Sigmoid colon (tissue), 6 donors: ENCODE measurements at regions not wholly inside any gene's neighbourhood (a gene's known extent, or its start where the extent isn't known, plus 50 kb on each side); places are given as distances from the start of the nearest gene placed in this dataset.
A peak's percentile ranks its signal among the peaks of the same experiment; 100 is the strongest.

Experiments
- DNase-seq: peaks from one replicate; pipeline ENCODE4 v3.0.0-alpha.2; 2019
- H3K27ac ChIP-seq, 4 donors: fragments of 200-600 bp; sonication (generic); one replicate each; pipeline ENCODE4 v1.5.1; 2016 to 2019; ENCODE audit warnings: mild to moderate bottlenecking in 1 of 4
- H3K27me3 ChIP-seq, 3 donors: fragments of 200-600 bp; sonication (generic); one replicate each; pipeline ENCODE4 v1.5.1; 2019; ENCODE audit warnings: mild to moderate bottlenecking in 1 of 3
- H3K36me3 ChIP-seq, 4 donors: fragments of 200-600 bp; sonication (generic); one replicate each; pipeline ENCODE4 v1.5.1; 2016 to 2019
- H3K4me1 ChIP-seq, 4 donors: fragments of 200-600 bp; sonication (generic); one replicate each; pipeline ENCODE4 v1.5.1; 2017 to 2019
- H3K4me3 ChIP-seq, 4 donors: fragments of 200-600 bp; sonication (generic); one replicate each; pipeline ENCODE4 v1.5.1; 2017 to 2019; ENCODE audit warnings: mild to moderate bottlenecking in 2 of 4, moderate library complexity in 1 of 4
- H3K9me3 ChIP-seq, 4 donors: fragments of 200-600 bp in 3 of 4; sonication (generic) in 3 of 4; one replicate each; pipeline versions ENCODE4 v1.5.1 to v1.6.1; 2013 to 2019
- CTCF ChIP-seq, 4 experiments: fragments of 450-650 bp in 3 of 4; fragments of 200-600 bp in 1 of 4; IDR thresholded peaks; one replicate each; pipeline ENCODE4 v1.5.1; 2016 to 2019; ENCODE audit warnings: antibody characterized with exemption in 4 of 4, mild to moderate bottlenecking in 3 of 4, moderate library complexity in 2 of 4
- EP300 ChIP-seq, 4 donors: sonication (generic); formaldehyde crosslinking; IDR thresholded peaks; one replicate each; pipeline ENCODE4 v1.6.1; 2017; ENCODE audit warnings: antibody characterized with exemption in 4 of 4
- POLR2A ChIP-seq, 2 donors: fragments of 450-650 bp; IDR thresholded peaks; one replicate each; pipeline ENCODE4 v1.6.1; 2016; ENCODE audit warnings: antibody characterized with exemption in 2 of 2, mild to moderate bottlenecking in 2 of 2, moderate library complexity in 2 of 2
- POLR2AphosphoS5 ChIP-seq, 4 donors: sonication (generic); formaldehyde crosslinking; IDR thresholded peaks; one replicate each; pipeline ENCODE4 v1.6.1; 2017; ENCODE audit warnings: antibody characterized with exemption in 4 of 4
- WGBS, 2 donors: extraction: QIAGEN DNeasy Blood & Tissue Kit; methylation state at CpG; one replicate each; pipeline ENCODE4 v1.1.7; 2013; 5-methylcytosine and 5-hydroxymethylcytosine counted together
- intact Hi-C: fragments of 100-400 bp; cut with DNase I; formaldehyde crosslinking; loops from one replicate; pipeline ENCODE4 v1.15.1; 2023
- donor health status: healthy with polysubstance abuse.
- donor health status: healthy.

- H3K27ac ChIP-seq: no peak overlapping the region
- H3K9me3 ChIP-seq: no peaks in the 10 kb centered on the region
- no peak overlapping the region for H3K4me3 ChIP-seq
- H3K27me3 ChIP-seq: no peaks in the 10 kb centered on the region
- H3K4me1 ChIP-seq: no peaks in the 10 kb centered on the region
- no peak for DNase-seq
- no peaks in the 10 kb centered on the region for H3K36me3 ChIP-seq
- intact Hi-C loops: loop anchor here (5.0 kb wide), 1 partner anchor 834 kb away; no protein-coding TSS in a partner anchor
- TF ChIP-seq POLR2A (IDR thresholded peaks at IDR 0.05) (no peak), CTCF (IDR thresholded peaks at IDR 0.05) (peak in 3 of 4 experiments; percentile 9 to 37 (median 21))
- WGBS, 2 donors: 51 to 64% methylated on average over 8 of the region's 8 CpGs
Observed at GRCh38 chrX:102067966-102068723, 57.3 kb upstream of the TCEAL2 start.

- Histone ChIP-seq H3K4me1 (no peaks in the 10 kb centered on the region), H3K27me3 (no peaks in the 10 kb centered on the region), H3K4me3 (no peak overlapping the region), H3K36me3 (no peaks in the 10 kb centered on the region), H3K27ac (no peak overlapping the region), H3K9me3 (no peaks in the 10 kb centered on the region)
- 69 to 83% methylated on average over 2 of the region's 2 CpGs for WGBS, 2 donors
- DNase-seq: no peak
- TF ChIP-seq POLR2A (IDR thresholded peaks at IDR 0.05) (no peak), EP300 (IDR thresholded peaks at IDR 0.05) (no peak), CTCF (IDR thresholded peaks at IDR 0.05) (no peak), POLR2AphosphoS5 (IDR thresholded peaks at IDR 0.05) (no peak)
- intact Hi-C loops: no loop called here
Observed at GRCh38 chrX:102063445-102064074, 61.9 kb upstream of the TCEAL2 start.

- no peak for TF ChIP-seq EP300 (IDR thresholded peaks at IDR 0.05)
- no peak for TF ChIP-seq POLR2A (IDR thresholded peaks at IDR 0.05)
- no peak for TF ChIP-seq CTCF (IDR thresholded peaks at IDR 0.05)
- no peak for TF ChIP-seq POLR2AphosphoS5 (IDR thresholded peaks at IDR 0.05)
- no peak overlapping the region for H3K27ac ChIP-seq
- no peaks in the 10 kb centered on the region for H3K9me3 ChIP-seq
- H3K4me3 ChIP-seq: no peak overlapping the region
- intact Hi-C loops: no loop called here
- DNase-seq: no peak
- H3K27me3 ChIP-seq: no peaks in the 10 kb centered on the region
- 73 to 84% methylated on average over 2 of the region's 2 CpGs for WGBS, 2 donors
- H3K4me1 ChIP-seq: no peaks in the 10 kb centered on the region
- H3K36me3 ChIP-seq: no peaks in the 10 kb centered on the region
Observed at GRCh38 chrX:102044496-102044895, 81.0 kb upstream of the TCEAL2 start.

GRCh38 chrX:102043380-102043779 is 82.1 kb upstream of the TCEAL2 start:
- H3K4me3 ChIP-seq: no peak overlapping the region
- intact Hi-C loops: no loop called here
- WGBS, 2 donors: 80 to 85% methylated on average over 3 of the region's 3 CpGs
- H3K4me1 ChIP-seq: no peaks in the 10 kb centered on the region
- H3K27ac ChIP-seq: no peak overlapping the region
- TF ChIP-seq CTCF (IDR thresholded peaks at IDR 0.05) (no peak), POLR2AphosphoS5 (IDR thresholded peaks at IDR 0.05) (no peak), EP300 (IDR thresholded peaks at IDR 0.05) (no peak), POLR2A (IDR thresholded peaks at IDR 0.05) (no peak)
- DNase-seq: no peak
- H3K36me3 ChIP-seq: no peaks in the 10 kb centered on the region
- no peaks in the 10 kb centered on the region for H3K27me3 ChIP-seq
- no peaks in the 10 kb centered on the region for H3K9me3 ChIP-seq
